Peyer's patch (tissue), 4 donors: ENCODE measurements at regions not wholly inside any gene's neighbourhood (a gene's known extent, or its start where the extent isn't known, plus 50 kb on each side); places are given as distances from the start of the nearest gene placed in this dataset.

Experiments used
- CTCF ChIP-seq, 6 experiments: fragments of 450-650 bp in 4 of 6; fragments of 200-600 bp in 2 of 6; sonication (generic) in 1 of 6; IDR thresholded peaks; one replicate each; pipeline ENCODE4 v1.5.1; 2017 to 2019; ENCODE audit warnings: antibody characterized with exemption in 6 of 6, mild to moderate bottlenecking in 3 of 6, moderate library complexity in 1 of 6
- POLR2A ChIP-seq, 2 donors: fragments of 450-650 bp; IDR thresholded peaks; one replicate each; pipeline ENCODE4 v1.5.1; 2017; ENCODE audit warnings: antibody characterized with exemption in 2 of 2, mild to moderate bottlenecking in 2 of 2, moderate library complexity in 2 of 2

GRCh38 chr13:84659359-84659661 is 777.0 kb upstream of the SLITRK1 start:
- TF ChIP-seq CTCF (IDR thresholded peaks at IDR 0.05) (no peak), POLR2A (IDR thresholded peaks at IDR 0.05) (no peak)
